ENCODE measurements at regions not wholly inside any gene's neighbourhood (a gene's known extent, or its start where the extent isn't known, plus 50 kb on each side); places are given as distances from the start of the nearest gene placed in this dataset.

DNA sequence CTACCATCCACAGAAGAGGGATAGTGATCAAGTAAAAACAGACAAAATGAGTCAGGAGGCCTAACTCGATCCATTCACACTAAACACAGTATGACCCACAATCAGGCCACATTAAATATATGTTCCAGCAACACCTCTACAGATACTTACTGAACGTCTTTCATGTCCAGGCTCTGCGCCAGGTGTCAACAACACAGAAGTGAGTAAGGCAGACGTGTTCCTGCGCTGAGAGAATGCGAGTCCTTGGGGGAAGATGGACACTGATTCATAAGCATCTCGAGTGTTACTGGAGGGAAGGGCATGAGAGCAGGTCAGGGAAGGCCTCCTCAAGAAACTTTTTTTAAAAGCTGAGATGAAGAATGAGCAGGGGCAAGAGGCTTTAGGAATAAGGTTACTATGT lies 164.3 kb upstream of the CLINT1 start:
- H3K4me3 ChIP-seq (ENCODE audit: low read depth, low read length, poor library complexity, severe bottlenecking) = no peak overlapping the region
- H3K36me3 ChIP-seq (ENCODE audit: insufficient read depth, low read length) = no peaks in the 10 kb centered on the region
- no peaks in the 10 kb centered on the region for H3K9me3 ChIP-seq (ENCODE audit: low read length)
- intact Hi-C loops (cut with micrococcal nuclease; ENCODE audit: unreplicated experiment) = no loop called here
- DNase-seq (ENCODE audit: low spot score) = no peak
- TF ChIP-seq CTCF (conservative IDR thresholded peaks at IDR 0.05; ENCODE audit: low read length) = no peak
- TF ChIP-seq EZH2phosphoT487 (IDR thresholded peaks at IDR 0.05; ENCODE audit: borderline replicate concordance, low read depth, low read length) = no peak
- H3K4me2 ChIP-seq (ENCODE audit: low read length) = no peak overlapping the region
- ChIA-PET POLR2A (interaction anchor here (0.6 kb wide), 1 partner anchor 619 kb away, joined by 3 read pairs; no protein-coding TSS in a partner anchor), CTCF (ENCODE audit: unreplicated experiment) (no interaction called here)
- no peak overlapping the region for H3K27ac ChIP-seq (ENCODE audit: low read depth, low read length, poor library complexity, severe bottlenecking)
- no TSS peak for BruUV-seq (replicated peaks)
- no peaks in the 10 kb centered on the region for H3K9me2 ChIP-seq (ENCODE audit: insufficient read depth, low read length)
- H2AFZ ChIP-seq (ENCODE audit: low read length) = no peak overlapping the region
- H3K4me1 ChIP-seq (ENCODE audit: insufficient read depth, low read length, poor library complexity, severe bottlenecking) = no peaks in the 10 kb centered on the region
- H3K79me2 ChIP-seq (ENCODE audit: insufficient read depth, low read depth, low read length) = no peaks in the 10 kb centered on the region
- no peaks in the 10 kb centered on the region for H4K20me1 ChIP-seq (ENCODE audit: insufficient read depth, low read length)

GRCh38 chr5:158022837-158023236 lies 163.9 kb upstream of the CLINT1 start:
- intact Hi-C loops (cut with micrococcal nuclease; ENCODE audit: unreplicated experiment) = no loop called here
- H3K9me3 ChIP-seq (ENCODE audit: low read length) = no peaks in the 10 kb centered on the region
- H3K4me3 ChIP-seq (ENCODE audit: low read depth, low read length, poor library complexity, severe bottlenecking) = no peak overlapping the region
- CTCF ChIA-PET (ENCODE audit: unreplicated experiment) = no interaction called here
- H3K4me1 ChIP-seq (ENCODE audit: insufficient read depth, low read length, poor library complexity, severe bottlenecking) = no peaks in the 10 kb centered on the region
- BruUV-seq (replicated peaks) = no TSS peak
- DNase-seq (ENCODE audit: low spot score) = no peak
- no peak overlapping the region for H2AFZ ChIP-seq (ENCODE audit: low read length)
- H3K79me2 ChIP-seq (ENCODE audit: insufficient read depth, low read depth, low read length) = no peaks in the 10 kb centered on the region
- no peak for TF ChIP-seq CTCF (conservative IDR thresholded peaks at IDR 0.05; ENCODE audit: low read length)
- TF ChIP-seq EZH2phosphoT487 (IDR thresholded peaks at IDR 0.05; ENCODE audit: borderline replicate concordance, low read depth, low read length) = no peak
- H3K9me2 ChIP-seq (ENCODE audit: insufficient read depth, low read length) = no peaks in the 10 kb centered on the region
- no peaks in the 10 kb centered on the region for H4K20me1 ChIP-seq (ENCODE audit: insufficient read depth, low read length)
- no peaks in the 10 kb centered on the region for H3K36me3 ChIP-seq (ENCODE audit: insufficient read depth, low read length)
- POLR2A ChIA-PET = no interaction called here
- H3K4me2 ChIP-seq (ENCODE audit: low read length) = no peak overlapping the region
- H3K27ac ChIP-seq (ENCODE audit: low read depth, low read length, poor library complexity, severe bottlenecking) = no peak overlapping the region

- CTCF ChIA-PET (ENCODE audit: unreplicated experiment) = no interaction called here
- H3K79me2 ChIP-seq (ENCODE audit: insufficient read depth, low read depth, low read length) = no peaks in the 10 kb centered on the region
- BruUV-seq (replicated peaks) = no TSS peak
- intact Hi-C loops (cut with micrococcal nuclease; ENCODE audit: unreplicated experiment) = no loop called here
- no peak overlapping the region for H3K4me3 ChIP-seq (ENCODE audit: low read depth, low read length, poor library complexity, severe bottlenecking)
- DNase-seq (ENCODE audit: low spot score) = no peak
- no peak overlapping the region for H2AFZ ChIP-seq (ENCODE audit: low read length)
- no peak overlapping the region for H3K27ac ChIP-seq (ENCODE audit: low read depth, low read length, poor library complexity, severe bottlenecking)
- POLR2A ChIA-PET = interaction anchor here (0.9 kb wide), 1 partner anchor 15 kb away, joined by 3 read pairs; no protein-coding TSS in a partner anchor
- TF ChIP-seq CTCF (conservative IDR thresholded peaks at IDR 0.05; ENCODE audit: low read length) (no peak), EZH2phosphoT487 (IDR thresholded peaks at IDR 0.05; ENCODE audit: borderline replicate concordance, low read depth, low read length) (no peak)
- H3K9me2 ChIP-seq (ENCODE audit: insufficient read depth, low read length) = no peaks in the 10 kb centered on the region
- H3K36me3 ChIP-seq (ENCODE audit: insufficient read depth, low read length) = no peaks in the 10 kb centered on the region
- no peaks in the 10 kb centered on the region for H4K20me1 ChIP-seq (ENCODE audit: insufficient read depth, low read length)
- no peak overlapping the region for H3K4me2 ChIP-seq (ENCODE audit: low read length)
- no peaks in the 10 kb centered on the region for H3K9me3 ChIP-seq (ENCODE audit: low read length)
- no peaks in the 10 kb centered on the region for H3K4me1 ChIP-seq (ENCODE audit: insufficient read depth, low read length, poor library complexity, severe bottlenecking)
Measured at GRCh38 chr5:158022393-158022792, 163.4 kb upstream of the CLINT1 start.
